ENCODE measurements at regions not wholly inside any gene's neighbourhood (a gene's known extent, or its start where the extent isn't known, plus 50 kb on each side); places are given as distances from the start of the nearest gene placed in this dataset.

GRCh38 chr1:4063516-4063915 is 163.4 kb upstream of the C1orf174 start:
- Mint-ChIP-seq H3K36me3 (ENCODE audit: insufficient read depth, unreplicated experiment) (no peaks in the 10 kb centered on the region), H3K4me3 (ENCODE audit: low read depth, unreplicated experiment) (no peak overlapping the region), H3K9me3 (ENCODE audit: low read depth, unreplicated experiment) (no peaks in the 10 kb centered on the region), H3K27ac (ENCODE audit: unreplicated experiment) (no peak overlapping the region), H3K27me3 (ENCODE audit: unreplicated experiment) (no peaks in the 10 kb centered on the region), H3K4me1 (ENCODE audit: low read depth, unreplicated experiment) (no peaks in the 10 kb centered on the region)
- intact Hi-C loops (cut with micrococcal nuclease; ENCODE audit: unreplicated experiment) = no loop called here
- no peak for TF ChIP-seq CTCF (IDR thresholded peaks at IDR 0.05; ENCODE audit: unreplicated experiment)
- DNase-seq = no peak
- CTCF ChIA-PET = no interaction called here
- no TSS peak for BruUV-seq (replicated peaks)

GRCh38 chr1:4064150-4064889 is 164.2 kb upstream of the C1orf174 start:
- intact Hi-C loops (cut with micrococcal nuclease; ENCODE audit: unreplicated experiment) = no loop called here
- no peak for DNase-seq
- Mint-ChIP-seq H3K4me3 (ENCODE audit: low read depth, unreplicated experiment) (no peak overlapping the region), H3K9me3 (ENCODE audit: low read depth, unreplicated experiment) (no peaks in the 10 kb centered on the region), H3K4me1 (ENCODE audit: low read depth, unreplicated experiment) (no peaks in the 10 kb centered on the region), H3K27ac (ENCODE audit: unreplicated experiment) (no peak overlapping the region), H3K36me3 (ENCODE audit: insufficient read depth, unreplicated experiment) (no peaks in the 10 kb centered on the region), H3K27me3 (ENCODE audit: unreplicated experiment) (no peaks in the 10 kb centered on the region)
- CTCF ChIA-PET = no interaction called here
- no peak for TF ChIP-seq CTCF (IDR thresholded peaks at IDR 0.05; ENCODE audit: unreplicated experiment)
- no TSS peak for BruUV-seq (replicated peaks)

GRCh38 chr1:4066860-4067599 is 167.0 kb upstream of the C1orf174 start:
- intact Hi-C loops (cut with micrococcal nuclease; ENCODE audit: unreplicated experiment) = no loop called here
- Mint-ChIP-seq H3K36me3 (ENCODE audit: insufficient read depth, unreplicated experiment) (no peaks in the 10 kb centered on the region), H3K4me1 (ENCODE audit: low read depth, unreplicated experiment) (no peaks in the 10 kb centered on the region), H3K27me3 (ENCODE audit: unreplicated experiment) (peaks cover 13% of the 10 kb centered on the region), H3K9me3 (ENCODE audit: low read depth, unreplicated experiment) (no peaks in the 10 kb centered on the region), H3K27ac (ENCODE audit: unreplicated experiment) (no peak overlapping the region), H3K4me3 (ENCODE audit: low read depth, unreplicated experiment) (no peak overlapping the region)
- TF ChIP-seq CTCF (IDR thresholded peaks at IDR 0.05; ENCODE audit: unreplicated experiment) = no peak
- CTCF ChIA-PET = no interaction called here
- no TSS peak for BruUV-seq (replicated peaks)
- no peak for DNase-seq

GRCh38 chr1:4068076-4068475 is 168.0 kb upstream of the C1orf174 start:
- H3K4me3 Mint-ChIP-seq (ENCODE audit: low read depth, unreplicated experiment) = no peak overlapping the region
- no peak for TF ChIP-seq CTCF (IDR thresholded peaks at IDR 0.05; ENCODE audit: unreplicated experiment)
- no peak for DNase-seq
- no TSS peak for BruUV-seq (replicated peaks)
- CTCF ChIA-PET = no interaction called here
- no peaks in the 10 kb centered on the region for H3K36me3 Mint-ChIP-seq (ENCODE audit: insufficient read depth, unreplicated experiment)
- no peaks in the 10 kb centered on the region for H3K4me1 Mint-ChIP-seq (ENCODE audit: low read depth, unreplicated experiment)
- H3K27me3 Mint-ChIP-seq (ENCODE audit: unreplicated experiment) = peaks cover 21% of the 10 kb centered on the region
- H3K9me3 Mint-ChIP-seq (ENCODE audit: low read depth, unreplicated experiment) = no peaks in the 10 kb centered on the region
- no peak overlapping the region for H3K27ac Mint-ChIP-seq (ENCODE audit: unreplicated experiment)
- intact Hi-C loops (cut with micrococcal nuclease; ENCODE audit: unreplicated experiment) = no loop called here
